DMS53 treated with DMSO at 0.1 percent for 48 hours (cell line): ENCODE measurements at regions not wholly inside any gene's neighbourhood (a gene's known extent, or its start where the extent isn't known, plus 50 kb on each side); places are given as distances from the start of the nearest gene placed in this dataset.
A peak's percentile ranks its signal among the peaks of the same experiment; 100 is the strongest.
"Not testable (repeated sequence)": the region's sequence is repeated elsewhere in the genome, so short reads cannot be mapped to it uniquely, and the experiment has no call there.

Source experiments
- DNase-seq: peaks from one replicate; lab custom pipeline; 2025; ENCODE audit not compliant: unreplicated experiment; lab: John Stamatoyannopoulos, UW

- DNase-seq = no peak
Measured at GRCh38 chr12:73186272-73186671, 914.1 kb downstream of the TRHDE start.

- no peak for DNase-seq
Measured at GRCh38 chr12:73187765-73188164, 915.6 kb downstream of the TRHDE start.

GRCh38 chr12:73210548-73211204 is 938.5 kb downstream of the TRHDE start:
- no peak for DNase-seq

GRCh38 chr12:73220951-73221350 is 948.8 kb downstream of the TRHDE start:
- DNase-seq = no peak

GRCh38 chr12:73221398-73221797 is 949.2 kb downstream of the TRHDE start:
- no peak for DNase-seq

GRCh38 chr12:73221836-73222235 is 949.7 kb downstream of the TRHDE start:
- no peak for DNase-seq

GRCh38 chr12:73225371-73225937 is 953.3 kb downstream of the TRHDE start:
- DNase-seq = no peak

- DNase-seq = no peak
Measured at GRCh38 chr12:73225941-73226340, 953.8 kb downstream of the TRHDE start.

GRCh38 chr12:73226593-73226992 is 954.4 kb downstream of the TRHDE start:
- DNase-seq = no peak

GRCh38 chr12:73228828-73229227 is 956.7 kb downstream of the TRHDE start:
- not testable (repeated sequence) for DNase-seq

GRCh38 chr12:73235387-73235786 is 963.2 kb downstream of the TRHDE start:
- no peak for DNase-seq

GRCh38 chr12:73240110-73240509 is 967.9 kb downstream of the TRHDE start:
- no peak for DNase-seq

GRCh38 chr12:73262788-73263381 is 990.7 kb downstream of the TRHDE start:
- no peak for DNase-seq

GRCh38 chr12:73266206-73266605 is 994.0 kb downstream of the TRHDE start:
- DNase-seq = no peak

- DNase-seq = no peak
Measured at GRCh38 chr12:73274976-73275375, 1002.8 kb downstream of the TRHDE start.

- DNase-seq = no peak
Measured at GRCh38 chr12:73277971-73278370, 1005.8 kb downstream of the TRHDE start.

GRCh38 chr12:73301530-73301929 is 1029.4 kb downstream of the TRHDE start:
- no peak for DNase-seq

- DNase-seq = no peak
Measured at GRCh38 chr12:73307260-73307659, 1035.1 kb downstream of the TRHDE start.

GRCh38 chr12:73308079-73308478 is 1035.9 kb downstream of the TRHDE start:
- peak; percentile 4 for DNase-seq

- peak; percentile 47 for DNase-seq
Measured at GRCh38 chr12:73308747-73309146, 1036.6 kb downstream of the TRHDE start.

- no peak for DNase-seq
Measured at GRCh38 chr12:73321319-73321718, 1049.1 kb downstream of the TRHDE start.

GRCh38 chr12:73321776-73322175 is 1049.6 kb downstream of the TRHDE start:
- DNase-seq = no peak
